H1 (cell line): ENCODE measurements at regions not wholly inside any gene's neighbourhood (a gene's known extent, or its start where the extent isn't known, plus 50 kb on each side); places are given as distances from the start of the nearest gene placed in this dataset.

ENCODE experiments used
- CTCF ChIA-PET: fragments of 300-600 bp; sonication (Branson Sonifier 250); formaldehyde crosslinking; loops from one replicate; lab custom pipeline; 2021; ENCODE audit not compliant: partially characterized antibody; lab: Charles Lee
- POLR2A ChIA-PET: fragments of 300-600 bp; sonication (Branson Sonifier 250); formaldehyde crosslinking; loops from one replicate; lab custom pipeline; 2021; ENCODE audit warnings: inconsistent platforms; ENCODE audit not compliant: partially characterized antibody; lab: Charles Lee
- DNase-seq, 2 experiments: peaks; one replicate each; pipeline versions ENCODE4 v3.0.0 to v3.0.0-alpha.2; 2010 to 2022; ENCODE audit warnings: low spot score in 2 of 2, low read depth in 1 of 2, mixed read lengths in 1 of 2
- FAIRE-seq: peaks from 2 replicates; lab custom pipeline; 2011; peaks lifted over from hg19 to GRCh38; lab: Jason Lieb, UNC
- H2AFZ ChIP-seq: 2 replicates; pipeline ENCODE4 v1.8.1; 2012; ENCODE audit warnings: low read length, inconsistent platforms
- H2AK5ac ChIP-seq: 2 replicates; pipeline ENCODE4 v1.6.1; 2013; ENCODE audit warnings: low read depth, low read length
- H2BK120ac ChIP-seq: replicated peaks from 2 replicates; pipeline ENCODE3; 2013; ENCODE audit warnings: low read depth, low read length, inconsistent platforms
- H2BK12ac ChIP-seq: 2 replicates; pipeline ENCODE4 v1.6.1; 2013; ENCODE audit warnings: low read depth, low read length
- H2BK15ac ChIP-seq: 2 replicates; pipeline ENCODE4 v1.6.1; 2013; ENCODE audit warnings: low read length
- H2BK20ac ChIP-seq: 2 replicates; pipeline ENCODE4 v1.6.1; 2013; ENCODE audit warnings: low read length
- H2BK5ac ChIP-seq: 2 replicates; pipeline ENCODE4 v1.6.1; 2013; ENCODE audit warnings: low read depth, low read length
- H3K14ac ChIP-seq: 2 replicates; pipeline ENCODE4 v1.6.1; 2013; ENCODE audit warnings: inconsistent platforms; ENCODE audit not compliant: insufficient read length
- H3K18ac ChIP-seq: 2 replicates; pipeline ENCODE4 v1.6.1; 2013; ENCODE audit warnings: low read length; ENCODE audit errors: extremely low read depth
- H3K23ac ChIP-seq: 2 replicates; pipeline ENCODE4 v1.6.1; 2013; ENCODE audit warnings: inconsistent platforms; ENCODE audit not compliant: insufficient read length
- H3K23me2 ChIP-seq: 2 replicates; pipeline ENCODE4 v1.6.1; 2013; ENCODE audit warnings: low read depth, low read length
- H3K27ac ChIP-seq: 2 replicates; pipeline ENCODE4 v1.6.1; 2011; ENCODE audit warnings: low read depth, low read length, inconsistent platforms
- H3K27me3 ChIP-seq, 4 experiments: replicated peaks in 1 of 4; 1 replicate in 1 of 4; 2 replicates in 3 of 4; pipeline versions ENCODE4 v1.6.1 to v1.8.1; 2011 to 2013; ENCODE audit warnings: low read length in 3 of 4, mild to moderate bottlenecking in 3 of 4, inconsistent platforms in 2 of 4, mixed read lengths in 2 of 4, moderate library complexity in 1 of 4; ENCODE audit not compliant: control insufficient read depth in 3 of 4, insufficient read depth in 3 of 4; ENCODE audit errors: extremely low read depth in 1 of 4
- H3K36me3 ChIP-seq, 4 experiments: 2 replicates each; pipeline versions ENCODE4 v1.6.1 to v1.8.1; 2011 to 2013; ENCODE audit warnings: mild to moderate bottlenecking in 4 of 4, low read length in 3 of 4, moderate library complexity in 2 of 4, control low read depth in 1 of 4, inconsistent platforms in 1 of 4; ENCODE audit not compliant: insufficient read depth in 4 of 4, control insufficient read depth in 2 of 4
- H3K4ac ChIP-seq: replicated peaks from 2 replicates; pipeline ENCODE3; 2013; ENCODE audit warnings: low read length, low read depth, mixed read lengths, inconsistent platforms; ENCODE audit not compliant: insufficient read length
- H3K4me1 ChIP-seq, 4 experiments: replicated peaks in 1 of 4; 1 replicate in 1 of 4; 2 replicates in 3 of 4; pipeline versions ENCODE4 v1.6.1 to v1.8.1; 2011 to 2013; ENCODE audit warnings: low read length in 3 of 4, inconsistent platforms in 2 of 4, mixed read lengths in 1 of 4; ENCODE audit not compliant: insufficient read depth in 4 of 4, control insufficient read depth in 3 of 4
- H3K4me2 ChIP-seq, 2 experiments: 2 replicates each; pipeline versions ENCODE4 v1.6.1 to v1.8.1; 2011 to 2013; ENCODE audit warnings: low read depth in 2 of 2, low read length in 2 of 2, control low read depth in 1 of 2, inconsistent platforms in 1 of 2, mild to moderate bottlenecking in 1 of 2; ENCODE audit not compliant: insufficient read depth in 1 of 2
- H3K4me3 ChIP-seq, 4 experiments: fragments of 200-600, 300-600 bp in 1 of 4; sonication (generic), shearing (Covaris generic), sonication (Bioruptor Twin) in 1 of 4; 2 replicates each; pipeline versions ENCODE4 v1.5.1 to v1.8.1; 2011 to 2016; ENCODE audit warnings: low read length in 4 of 4, low read depth in 3 of 4, control low read depth in 2 of 4, inconsistent platforms in 2 of 4, mild to moderate bottlenecking in 2 of 4, mixed read lengths in 1 of 4, moderate library complexity in 1 of 4; ENCODE audit not compliant: insufficient read depth in 2 of 4; ENCODE audit errors: extremely low read depth in 1 of 4
- H3K56ac ChIP-seq: replicated peaks from 2 replicates; pipeline ENCODE3; 2013; ENCODE audit warnings: low read depth, mild to moderate bottlenecking, mixed read lengths, low read length, inconsistent platforms; ENCODE audit not compliant: insufficient read length
- H3K79me1 ChIP-seq: 2 replicates; pipeline ENCODE4 v1.6.1; 2013; ENCODE audit warnings: low read depth, low read length, control low read depth
- H3K79me2 ChIP-seq, 2 experiments: 2 replicates each; pipeline versions ENCODE4 v1.6.1 to v1.8.1; 2012 to 2013; ENCODE audit warnings: low read length in 2 of 2, mild to moderate bottlenecking in 2 of 2, inconsistent platforms in 1 of 2; ENCODE audit not compliant: insufficient read depth in 2 of 2, control insufficient read depth in 1 of 2
- H3K9ac ChIP-seq, 4 experiments: replicated peaks in 1 of 4; 1 replicate in 1 of 4; 2 replicates in 3 of 4; pipeline versions ENCODE4 v1.6.1 to v1.8.1; 2011 to 2013; ENCODE audit warnings: low read depth in 3 of 4, low read length in 3 of 4, control low read depth in 2 of 4, mild to moderate bottlenecking in 2 of 4, moderate library complexity in 2 of 4, inconsistent platforms in 1 of 4; ENCODE audit errors: extremely low read depth in 1 of 4
- H3K9me3 ChIP-seq, 2 experiments: 2 replicates each; pipeline versions ENCODE4 v1.6.1 to v1.8.1; 2012 to 2013; ENCODE audit warnings: mild to moderate bottlenecking in 2 of 2, moderate library complexity in 2 of 2, control low read depth in 1 of 2, inconsistent platforms in 1 of 2, low read depth in 1 of 2, low read length in 1 of 2, mixed read lengths in 1 of 2; ENCODE audit not compliant: insufficient read depth in 2 of 2
- H4K20me1 ChIP-seq, 2 experiments: replicated peaks in 1 of 2; 2 replicates each; pipeline versions ENCODE3 to v1.8.1; 2011 to 2013; ENCODE audit warnings: inconsistent platforms in 2 of 2, low read length in 2 of 2, mild to moderate bottlenecking in 1 of 2; ENCODE audit not compliant: insufficient read depth in 2 of 2, control insufficient read depth in 1 of 2
- H4K5ac ChIP-seq: 2 replicates; pipeline ENCODE4 v1.6.1; 2013; ENCODE audit warnings: low read length, low read depth, mixed read lengths, inconsistent platforms; ENCODE audit not compliant: insufficient read length
- H4K8ac ChIP-seq: 2 replicates; pipeline ENCODE4 v1.8.0; 2013; ENCODE audit warnings: mild to moderate bottlenecking, moderate library complexity, low read length, inconsistent platforms; ENCODE audit not compliant: insufficient read depth; ENCODE audit errors: extremely low read depth
- H4K91ac ChIP-seq: replicated peaks from 2 replicates; pipeline ENCODE3; 2013; ENCODE audit warnings: low read length, mixed read lengths, inconsistent platforms; ENCODE audit not compliant: insufficient read length
- ASH2L ChIP-seq: fragments of 200-600, 300-600 bp; sonication (generic); IDR thresholded peaks from one replicate; pipeline ENCODE4 v1.7.1; 2017; ENCODE audit warnings: low read length
- CTBP2 ChIP-seq: IDR thresholded peaks from 2 replicates; pipeline ENCODE4 v1.7.0; 2011; ENCODE audit warnings: borderline replicate concordance, mild to moderate bottlenecking, moderate library complexity, mixed read lengths, low read length; ENCODE audit not compliant: insufficient read depth, insufficient read length
- PHF8 ChIP-seq: fragments of 200-600 bp; sonication (generic); conservative IDR thresholded peaks from 2 replicates; pipeline ENCODE4 v1.7.1; 2012; ENCODE audit warnings: low read depth, mild to moderate bottlenecking, inconsistent platforms, low read length, moderate library complexity
- POLR2AphosphoS5 ChIP-seq: IDR thresholded peaks from 2 replicates; pipeline ENCODE4 v1.6.1; 2011; ENCODE audit warnings: low read depth, low read length
- RNF2 ChIP-seq: fragments of 200-900, 300-1000 bp; sonication (generic); IDR thresholded peaks from 2 replicates; pipeline ENCODE4 v1.7.1; 2016; ENCODE audit warnings: borderline replicate concordance, low read depth, mild to moderate bottlenecking, antibody characterized with exemption, low read length; ENCODE audit not compliant: poor library complexity, severe bottlenecking; ENCODE audit errors: missing control alignments
- RXRA ChIP-seq: IDR thresholded peaks from 2 replicates; pipeline ENCODE4 v1.6.1; 2011; ENCODE audit warnings: low read depth, mild to moderate bottlenecking, low read length, moderate library complexity; ENCODE audit not compliant: insufficient read depth
- SP2 ChIP-seq: IDR thresholded peaks from 2 replicates; pipeline ENCODE4 v1.6.1; 2012; ENCODE audit warnings: mild to moderate bottlenecking, low read length, inconsistent platforms
- TAF7 ChIP-seq: optimal IDR thresholded peaks from 2 replicates; pipeline ENCODE3; 2011; ENCODE audit warnings: low read depth, mild to moderate bottlenecking, inconsistent platforms, low read length, moderate library complexity, borderline replicate concordance
- WGBS, 2 experiments: shearing (Covaris generic) in 1 of 2; methylation state at CpG; one replicate each; pipeline versions ENCODE4 v1.1.6 to v1.1.7; 2013 to 2015; ENCODE audit warnings: low lambda C conversion rate in 2 of 2, mixed read lengths in 2 of 2, inconsistent platforms in 1 of 2, low coverage in 1 of 2, missing lambda C conversion rate in 1 of 2; ENCODE audit not compliant: insufficient replicate concordance in 2 of 2, insufficient coverage in 1 of 2, insufficient read length in 1 of 2; ENCODE audit errors: extremely low coverage in 1 of 2, missing lambda C conversion rate in 1 of 2; 5-methylcytosine and 5-hydroxymethylcytosine counted together
- TF ChIP-seq, protein P1 (sequence below): IDR thresholded peaks from 2 replicates; pipeline ENCODE4 v1.6.1; 2012; ENCODE audit warnings: inconsistent platforms

DNA sequence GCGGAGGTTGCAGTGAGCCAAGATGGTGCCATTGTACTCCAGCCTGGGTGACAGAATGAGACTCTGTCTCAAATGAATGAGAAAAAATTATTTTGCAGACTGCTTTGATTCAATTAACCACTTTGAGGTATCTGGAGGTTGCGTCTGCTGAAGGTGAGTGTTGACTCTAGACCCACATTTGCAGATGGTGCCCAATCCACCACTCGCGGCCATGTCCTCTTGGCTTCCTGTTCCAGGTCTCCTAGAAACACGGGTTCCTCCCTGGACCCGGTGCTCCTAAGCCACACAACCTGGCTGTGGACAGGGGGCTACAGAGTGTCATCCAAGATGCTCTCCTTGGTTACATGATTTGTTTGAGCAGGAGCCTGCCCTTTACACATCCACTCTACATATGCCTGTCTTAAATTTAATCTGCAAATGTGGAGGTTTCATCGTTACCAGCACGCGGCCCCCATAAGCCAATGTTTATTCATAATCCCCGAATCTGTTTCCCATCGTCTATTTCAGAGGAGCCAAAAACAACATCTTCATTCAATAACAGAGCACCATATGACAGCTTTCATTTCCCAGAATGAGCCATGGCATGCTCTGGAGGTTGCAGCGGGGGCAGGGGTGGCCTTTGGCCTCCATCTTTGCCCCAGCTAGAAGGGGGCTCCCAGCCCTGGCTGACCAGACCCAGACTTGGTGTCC is 377.2 kb downstream of the CTTN start:
- Histone ChIP-seq H3K27ac (no peak overlapping the region), H4K8ac (no peak overlapping the region), H3K36me3 (no peaks in the 10 kb centered on the region), H3K14ac (no peak overlapping the region), H4K20me1 (peaks cover 0 to 6% of the 10 kb centered on the region in 2 experiments), H4K91ac (no peak overlapping the region), H3K23me2 (peaks cover 10% of the 10 kb centered on the region; the same call in 1 of the 2 replicates), H3K56ac (no peak overlapping the region), H3K27me3 (no peaks in the 10 kb centered on the region), H3K79me2 (no peaks in the 10 kb centered on the region), H3K4ac (no peak overlapping the region), H3K9me3 (no peaks in the 10 kb centered on the region), H2AK5ac (no peak overlapping the region), H2AFZ (no peak overlapping the region), H3K4me2 (no peak overlapping the region), H2BK15ac (no peak overlapping the region), H2BK20ac (no peak overlapping the region), H2BK120ac (no peak overlapping the region), H3K23ac (no peak overlapping the region), H3K9ac (no peak overlapping the region), H3K79me1 (no peaks in the 10 kb centered on the region; the same call in 1 of the 2 replicates), H3K18ac (no peak overlapping the region), H2BK5ac (no peak overlapping the region), H3K4me3 (no peak overlapping the region), H2BK12ac (no peak overlapping the region), H3K4me1 (peaks cover 0 to 2% (median under 1%) of the 10 kb centered on the region in 4 experiments; a peak in 3 of 7 replicates), H4K5ac (no peak overlapping the region)
- 97% methylated on average over 12 of the region's 12 CpGs; no CpG with 5 or more reads in 1 of the 2 experiments for WGBS, 2 experiments
- DNase-seq (no peak), FAIRE-seq (no peak)
- CTCF ChIA-PET, result interaction anchor here (0.9 to 2.1 kb wide), 2 partner anchors 15 to 39 kb away, joined by 3 to 5 read pairs; no protein-coding TSS in a partner anchor
- POLR2A ChIA-PET, result no interaction called here
- TF ChIP-seq RXRA, result no peak
- no peak for TF ChIP-seq CTBP2
- no peak for TF ChIP-seq POLR2AphosphoS5
- no peak for TF ChIP-seq TAF7
- TF ChIP-seq PHF8, result no peak
- TF ChIP-seq SP2, result no peak
- TF ChIP-seq RNF2, result no peak
- TF ChIP-seq, protein P1, sequence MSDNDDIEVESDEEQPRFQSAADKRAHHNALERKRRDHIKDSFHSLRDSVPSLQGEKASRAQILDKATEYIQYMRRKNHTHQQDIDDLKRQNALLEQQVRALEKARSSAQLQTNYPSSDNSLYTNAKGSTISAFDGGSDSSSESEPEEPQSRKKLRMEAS, result no peak
- no peak for TF ChIP-seq ASH2L
